HFFc6 (cell line): ENCODE measurements at regions not wholly inside any gene's neighbourhood (a gene's known extent, or its start where the extent isn't known, plus 50 kb on each side); places are given as distances from the start of the nearest gene placed in this dataset.

ENCODE experiments used
- DNase-seq: peaks from one replicate; pipeline ENCODE4 v3.0.0-alpha.2; 2018
- H3K27ac Mint-ChIP-seq: 2 replicates; pipeline ENCODE4 v1.8.0; 2020; ENCODE audit warnings: mild to moderate bottlenecking, mixed read lengths
- H3K27me3 Mint-ChIP-seq: 2 replicates; pipeline ENCODE4 v1.8.0; 2021; ENCODE audit warnings: mild to moderate bottlenecking, moderate library complexity, mixed read lengths; ENCODE audit not compliant: insufficient read depth
- H3K36me3 Mint-ChIP-seq: 2 replicates; pipeline ENCODE4 v1.8.0; 2021; ENCODE audit warnings: low read depth, mixed read lengths
- H3K4me1 Mint-ChIP-seq: 2 replicates; pipeline ENCODE4 v1.8.0; 2020; ENCODE audit warnings: low read depth, mixed read lengths
- H3K4me3 Mint-ChIP-seq: 2 replicates; pipeline ENCODE4 v1.8.0; 2020; ENCODE audit warnings: mild to moderate bottlenecking, moderate library complexity, mixed read lengths
- H3K9me3 Mint-ChIP-seq: 2 replicates; pipeline ENCODE4 v1.8.0; 2020; ENCODE audit warnings: mild to moderate bottlenecking, mixed read lengths
- CTCF ChIP-seq: fragments of 200-600 bp; sonication (generic); IDR thresholded peaks from 2 replicates; pipeline ENCODE4 v1.5.0; 2021; ENCODE audit warnings: antibody characterized with exemption, mild to moderate bottlenecking

GRCh38 chr10:124236816-124237215 lies 143.4 kb upstream of the CHST15 start:
- Mint-ChIP-seq H3K4me1 (no peaks in the 10 kb centered on the region), H3K4me3 (no peak overlapping the region), H3K27me3 (peaks cover 9% of the 10 kb centered on the region), H3K27ac (no peak overlapping the region), H3K36me3 (0 out of 2 replicates have a peak, but pooled peaks cover 4% of the 10 kb centered on the region), H3K9me3 (peaks cover 21% of the 10 kb centered on the region)
- DNase-seq, result no peak
- no peak for TF ChIP-seq CTCF

GRCh38 chr10:124236136-124236535 lies 142.7 kb upstream of the CHST15 start:
- 0 out of 2 replicates have a peak, but pooled peaks cover 4% of the 10 kb centered on the region for H3K36me3 Mint-ChIP-seq
- H3K4me1 Mint-ChIP-seq, result no peaks in the 10 kb centered on the region
- H3K9me3 Mint-ChIP-seq, result peaks cover 24% of the 10 kb centered on the region
- H3K27ac Mint-ChIP-seq, result no peak overlapping the region
- no peak for DNase-seq
- no peak overlapping the region for H3K4me3 Mint-ChIP-seq
- H3K27me3 Mint-ChIP-seq, result peaks cover 9% of the 10 kb centered on the region
- TF ChIP-seq CTCF, result no peak

- TF ChIP-seq CTCF, result no peak
- DNase-seq, result no peak
- Mint-ChIP-seq H3K9me3 (peaks cover 30% of the 10 kb centered on the region), H3K27me3 (peaks cover 3% of the 10 kb centered on the region), H3K4me3 (no peak overlapping the region), H3K4me1 (no peaks in the 10 kb centered on the region), H3K36me3 (0 out of 2 replicates have a peak, but pooled peaks cover 4% of the 10 kb centered on the region), H3K27ac (no peak overlapping the region)
Observed at GRCh38 chr10:124235232-124235631, 141.8 kb upstream of the CHST15 start.

- TF ChIP-seq CTCF, result no peak
- H3K27me3 Mint-ChIP-seq, result peaks cover 3% of the 10 kb centered on the region
- H3K4me1 Mint-ChIP-seq, result no peaks in the 10 kb centered on the region
- no peak overlapping the region for H3K4me3 Mint-ChIP-seq
- H3K27ac Mint-ChIP-seq, result no peak overlapping the region
- peaks cover 40% of the 10 kb centered on the region for H3K9me3 Mint-ChIP-seq
- H3K36me3 Mint-ChIP-seq, result 0 out of 2 replicates have a peak, but pooled peaks cover 4% of the 10 kb centered on the region
- no peak for DNase-seq
Observed at GRCh38 chr10:124233546-124234138, 140.2 kb upstream of the CHST15 start.

GRCh38 chr10:124232686-124233545 lies 139.5 kb upstream of the CHST15 start:
- no peak for DNase-seq
- Mint-ChIP-seq H3K9me3 (peaks cover 45% of the 10 kb centered on the region), H3K4me1 (no peaks in the 10 kb centered on the region), H3K27ac (no peak overlapping the region), H3K36me3 (0 out of 2 replicates have a peak, but pooled peaks cover 4% of the 10 kb centered on the region), H3K27me3 (peaks cover 3% of the 10 kb centered on the region), H3K4me3 (no peak overlapping the region)
- no peak for TF ChIP-seq CTCF
